SK-N-SH (cell line): ENCODE measurements at regions not wholly inside any gene's neighbourhood (a gene's known extent, or its start where the extent isn't known, plus 50 kb on each side); places are given as distances from the start of the nearest gene placed in this dataset.
"Not testable (repeated sequence)": the region's sequence is repeated elsewhere in the genome, so short reads cannot be mapped to it uniquely, and the experiment has no call there.

Experiments used
- CTCF ChIA-PET: fragments of 300-600, 350-600 bp; formaldehyde crosslinking; extraction: SDS; loops from one replicate; lab custom pipeline; 2021; lab: Yijun Ruan, JAX
- POLR2A ChIA-PET: fragments of 350-600 bp; sonication (Branson Sonifier 250); formaldehyde crosslinking; extraction: SDS; loops from one replicate; lab custom pipeline; 2020; ENCODE audit warnings: antibody characterized with exemption, inconsistent platforms; lab: Yijun Ruan, JAX
- DNase-seq: peaks from one replicate; pipeline ENCODE4 v3.0.0; 2012
- H2AFZ ChIP-seq: fragments of 200-600 bp; sonication (generic); 2 replicates; pipeline ENCODE4 v1.8.1; 2016; ENCODE audit warnings: antibody characterized with exemption, mild to moderate bottlenecking, low read depth
- H3F3A ChIP-seq: fragments of 200-600 bp; sonication (generic); replicated peaks from 2 replicates; pipeline ENCODE3; 2016; ENCODE audit warnings: antibody characterized with exemption, mild to moderate bottlenecking; ENCODE audit not compliant: insufficient read depth
- H3K27ac ChIP-seq, 2 experiments: fragments of 200-500 bp in 1 of 2; fragments of 200-600 bp in 1 of 2; sonication (Bioruptor generic) in 1 of 2; sonication (generic), shearing (Covaris generic) in 1 of 2; 2 replicates each; pipeline versions ENCODE4 v1.5.1 to v1.6.1; 2014 to 2016; ENCODE audit warnings: low read depth in 2 of 2, inconsistent platforms in 1 of 2, low read length in 1 of 2, mild to moderate bottlenecking in 1 of 2, mixed read lengths in 1 of 2
- H3K27me3 ChIP-seq: fragments of 200-600 bp; sonication (generic), shearing (Covaris generic); 2 replicates; pipeline ENCODE4 v1.6.1; 2016; ENCODE audit warnings: mixed run types; ENCODE audit not compliant: insufficient read depth
- H3K36me3 ChIP-seq, 2 experiments: fragments of 200-500 bp in 1 of 2; fragments of 200-600 bp in 1 of 2; sonication (Bioruptor generic) in 1 of 2; sonication (generic) in 1 of 2; replicated peaks in 1 of 2; 2 replicates each; pipeline versions ENCODE3 to v1.5.1; 2014 to 2016; ENCODE audit warnings: low read length in 1 of 2, mild to moderate bottlenecking in 1 of 2; ENCODE audit not compliant: insufficient read depth in 2 of 2, control insufficient read depth in 1 of 2
- H3K4me1 ChIP-seq, 2 experiments: fragments of 200-500 bp in 1 of 2; fragments of 200-600 bp in 1 of 2; sonication (Bioruptor generic) in 1 of 2; sonication (generic), shearing (Covaris generic) in 1 of 2; 2 replicates each; pipeline versions ENCODE4 v1.5.1 to v1.6.1; 2014 to 2016; ENCODE audit warnings: low read depth in 1 of 2, low read length in 1 of 2, mixed run types in 1 of 2; ENCODE audit not compliant: insufficient read depth in 2 of 2, control insufficient read depth in 1 of 2
- H3K4me2 ChIP-seq: fragments of 200-600 bp; sonication (generic), shearing (Covaris generic); 2 replicates; pipeline ENCODE4 v1.6.1; 2017; ENCODE audit warnings: mixed run types
- H3K4me3 ChIP-seq, 2 experiments: fragments of 200-500 bp in 1 of 2; fragments of 200-600 bp in 1 of 2; sonication (Bioruptor generic) in 1 of 2; sonication (generic), shearing (Covaris generic) in 1 of 2; 2 replicates each; pipeline versions ENCODE4 v1.5.1 to v1.8.1; 2014 to 2016; ENCODE audit warnings: low read depth in 2 of 2, inconsistent platforms in 1 of 2, low read length in 1 of 2, mild to moderate bottlenecking in 1 of 2, mixed read lengths in 1 of 2, moderate library complexity in 1 of 2
- H3K79me2 ChIP-seq: fragments of 200-600 bp; sonication (generic); 2 replicates; pipeline ENCODE4 v1.8.1; 2017; ENCODE audit warnings: mild to moderate bottlenecking; ENCODE audit not compliant: insufficient read depth
- H3K9ac ChIP-seq: fragments of 200-600 bp; sonication (generic); 2 replicates; pipeline ENCODE4 v1.6.1; 2017; ENCODE audit warnings: mixed run types
- H3K9me2 ChIP-seq: fragments of 200-600 bp; sonication (generic); 2 replicates; pipeline ENCODE4 v1.6.1; 2017; ENCODE audit warnings: mixed run types
- H3K9me3 ChIP-seq: fragments of 200-600 bp; sonication (generic); 2 replicates; pipeline ENCODE4 v1.6.1; 2017; ENCODE audit warnings: mixed run types, mild to moderate bottlenecking, moderate library complexity
- H4K20me1 ChIP-seq: fragments of 200-600 bp; sonication (generic); 2 replicates; pipeline ENCODE4 v1.6.1; 2017; ENCODE audit warnings: mild to moderate bottlenecking, mixed run types; ENCODE audit not compliant: insufficient read depth
- FOSL2 ChIP-seq: IDR thresholded peaks from 2 replicates; pipeline ENCODE4 v1.4.0; 2012; ENCODE audit warnings: low read depth, mild to moderate bottlenecking, moderate library complexity, borderline replicate concordance
- FOXJ3 ChIP-seq: sonication (generic); formaldehyde crosslinking; IDR thresholded peaks from 2 replicates; pipeline ENCODE4 v1.5.1; 2020; ENCODE audit warnings: mild to moderate bottlenecking, missing genetic modification reagents
- FOXM1 ChIP-seq: IDR thresholded peaks from 2 replicates; pipeline ENCODE4 v1.4.0; 2012; ENCODE audit warnings: low read depth, mild to moderate bottlenecking
- IRF3 ChIP-seq: fragments of 150-350 bp; IDR thresholded peaks from 2 replicates; pipeline ENCODE4 v1.6.1; 2016; ENCODE audit warnings: mild to moderate bottlenecking, low read depth, low read length
- MXI1 ChIP-seq: IDR thresholded peaks from 2 replicates; pipeline ENCODE4 v1.6.1; 2012; ENCODE audit warnings: mild to moderate bottlenecking, low read depth, low read length, improper control_type of control experiment
- PBX3 ChIP-seq: IDR thresholded peaks from 2 replicates; pipeline ENCODE4; 2012
- RAD21 ChIP-seq: IDR thresholded peaks from 2 replicates; pipeline ENCODE4 v1.6.1; 2012; ENCODE audit warnings: mild to moderate bottlenecking, low read length
- RFX5 ChIP-seq: IDR thresholded peaks from 2 replicates; pipeline ENCODE4 v1.6.1; 2012; ENCODE audit warnings: mild to moderate bottlenecking, improper control_type of control experiment, low read length
- RXRA ChIP-seq: IDR thresholded peaks from 2 replicates; pipeline ENCODE4 v1.4.0; 2012; ENCODE audit warnings: low read depth, mild to moderate bottlenecking, borderline replicate concordance
- YY1 ChIP-seq: IDR thresholded peaks from 2 replicates; pipeline ENCODE4 v1.4.0; 2012; ENCODE audit warnings: low read depth, mild to moderate bottlenecking
- ZBTB33 ChIP-seq: IDR thresholded peaks from 2 replicates; pipeline ENCODE4 v1.4.0; 2012; ENCODE audit warnings: low read depth, borderline replicate concordance
- WGBS: methylation state at CpG from one replicate; pipeline ENCODE4 v1.1.6; 2017; ENCODE audit warnings: low lambda C conversion rate; 5-methylcytosine and 5-hydroxymethylcytosine counted together

GRCh38 chr16:87161822-87162676, 155.1 kb downstream of the C16orf95 start:
- Histone ChIP-seq H3K4me3 (no peak overlapping the region), H3K9ac (no peak overlapping the region), H3K9me2 (no peaks in the 10 kb centered on the region), H3K36me3 (no peaks in the 10 kb centered on the region), H3K9me3 (no peaks in the 10 kb centered on the region), H3K27ac (no peak overlapping the region), H4K20me1 (no peaks in the 10 kb centered on the region), H2AFZ (no peak overlapping the region), H3K27me3 (peaks cover 45% of the 10 kb centered on the region), H3K4me2 (no peak overlapping the region), H3K79me2 (no peaks in the 10 kb centered on the region), H3F3A (no peaks in the 10 kb centered on the region), H3K4me1 (no peaks in the 10 kb centered on the region)
- POLR2A ChIA-PET, result no interaction called here
- DNase-seq, result no peak
- 38% methylated on average over 22 of the region's 22 CpGs for WGBS
- CTCF ChIA-PET, result interaction anchor here (1.0 kb wide), 1 partner anchor 117 kb away, joined by 3 read pairs; no protein-coding TSS in a partner anchor
- TF ChIP-seq RXRA, result no peak
- TF ChIP-seq FOXM1, result no peak
- TF ChIP-seq IRF3, result no peak
- no peak for TF ChIP-seq RAD21
- TF ChIP-seq FOSL2, result no peak
- no peak for TF ChIP-seq YY1
- TF ChIP-seq FOXJ3 (CRISPR knock-in tag), result no peak
- no peak for TF ChIP-seq PBX3
- no peak for TF ChIP-seq ZBTB33
- no peak for TF ChIP-seq MXI1
- no peak for TF ChIP-seq RFX5

GRCh38 chr16:87162799-87163198, 154.4 kb downstream of the C16orf95 start:
- H3K9me2 ChIP-seq, H3K27ac ChIP-seq, H3F3A ChIP-seq, H2AFZ ChIP-seq, H3K4me2 ChIP-seq, DNase-seq, H3K4me1 ChIP-seq, H3K9ac ChIP-seq, H4K20me1 ChIP-seq, H3K36me3 ChIP-seq, POLR2A ChIA-PET, H3K4me3 ChIP-seq, H3K9me3 ChIP-seq, H3K79me2 ChIP-seq, CTCF ChIA-PET: not testable (repeated sequence)
- 74% methylated on average over 17 of the region's 22 CpGs for WGBS
- peaks cover 45% of the 10 kb centered on the region for H3K27me3 ChIP-seq
